Adrenal gland (tissue), 5 donors: ENCODE measurements at regions not wholly inside any gene's neighbourhood (a gene's known extent, or its start where the extent isn't known, plus 50 kb on each side); places are given as distances from the start of the nearest gene placed in this dataset.

Source experiments
- CTCF ChIP-seq, 6 experiments: fragments of 450-650 bp in 4 of 6; fragments of 200-600 bp in 2 of 6; sonication (generic) in 1 of 6; IDR thresholded peaks; 1 replicate in 5 of 6; 2 replicates in 1 of 6; pipeline versions ENCODE4 v1.5.1 to v1.8.0; 2016 to 2021; ENCODE audit warnings: antibody characterized with exemption in 6 of 6, mild to moderate bottlenecking in 2 of 6, moderate library complexity in 1 of 6
- POLR2A ChIP-seq, 2 donors: fragments of 450-650 bp; IDR thresholded peaks; one replicate each; pipeline ENCODE4 v1.6.1; 2017; ENCODE audit warnings: antibody characterized with exemption in 2 of 2, mild to moderate bottlenecking in 2 of 2, moderate library complexity in 1 of 2
- donor health status: DM: no; HTN: no; CAD: no.

GRCh38 chr20:63086421-63087235, 79.9 kb upstream of the BHLHE23 start:
- TF ChIP-seq CTCF (IDR thresholded peaks at IDR 0.05) (no peak), POLR2A (IDR thresholded peaks at IDR 0.05) (no peak)
